GM19239 (cell line): ENCODE measurements at regions not wholly inside any gene's neighbourhood (a gene's known extent, or its start where the extent isn't known, plus 50 kb on each side); places are given as distances from the start of the nearest gene placed in this dataset.
"Not testable (repeated sequence)": the region's sequence is repeated elsewhere in the genome, so short reads cannot be mapped to it uniquely, and the experiment has no call there.

Experiments used
- DNase-seq: peaks from one replicate; pipeline ENCODE4 v3.0.0; 2011; ENCODE audit warnings: low spot score; ENCODE audit not compliant: insufficient read length
- FAIRE-seq: peaks from 2 replicates; lab custom pipeline; 2011; peaks lifted over from hg19 to GRCh38; lab: Jason Lieb, UNC

DNA sequence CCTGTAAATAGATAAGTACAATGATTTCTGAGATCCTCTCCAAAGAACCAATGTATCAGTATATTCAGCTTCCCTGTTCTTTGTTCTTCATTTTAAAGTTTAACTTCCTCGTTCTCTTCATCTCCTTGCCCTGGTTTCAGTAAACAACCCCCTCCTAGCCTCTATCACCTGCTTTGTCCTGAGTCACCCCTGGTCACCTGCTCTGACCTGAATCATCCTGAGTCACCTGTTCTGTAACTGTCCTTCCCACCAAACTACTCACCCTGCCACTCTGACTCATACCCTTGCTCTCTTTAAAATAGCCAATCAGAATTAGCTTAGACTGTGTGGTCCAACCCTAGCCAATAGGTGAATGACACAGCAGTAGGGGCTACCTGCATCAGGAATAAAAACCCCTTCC, 313.0 kb upstream of the LRRC3B start:
- not testable (repeated sequence) for FAIRE-seq, DNase-seq

DNA sequence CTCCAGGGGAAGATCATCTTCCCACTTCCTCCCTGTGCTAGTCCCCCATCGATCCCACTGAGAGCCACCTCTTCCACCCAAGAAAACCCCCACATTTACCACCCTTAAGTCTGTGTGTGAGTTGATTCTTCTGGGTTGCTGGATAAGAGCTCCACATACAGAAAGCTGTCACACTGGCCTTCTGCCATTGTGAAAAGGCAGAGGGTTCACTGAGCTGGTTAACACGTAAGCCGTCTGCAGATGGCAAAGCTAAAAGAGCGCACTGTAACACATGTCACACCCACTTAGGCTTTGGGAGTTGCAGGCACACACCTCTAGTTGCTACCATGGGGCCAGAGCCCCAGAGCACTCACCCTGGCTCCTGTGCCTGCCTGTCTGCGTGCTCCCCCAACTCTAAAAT, 309.8 kb upstream of the LRRC3B start:
- FAIRE-seq, result no peak
- no peak for DNase-seq

DNA sequence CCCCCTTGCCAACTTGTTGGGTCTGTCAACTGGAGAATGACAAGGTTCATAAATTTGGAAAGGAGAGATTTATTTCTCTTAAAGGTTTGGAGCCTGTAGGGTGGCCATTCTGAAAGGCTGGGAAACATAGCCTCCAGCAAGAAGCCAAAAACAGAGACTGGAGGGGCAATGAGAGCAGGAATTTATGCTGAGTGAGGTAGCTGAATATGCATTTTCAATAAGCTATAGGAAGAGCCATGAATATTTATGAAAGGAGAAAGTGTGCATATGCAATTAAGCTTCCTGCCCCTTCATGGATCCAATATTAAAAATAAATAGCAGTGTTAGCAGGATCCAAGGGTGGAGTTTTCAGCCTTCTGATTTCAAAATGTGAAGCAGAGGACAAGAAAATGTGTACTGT, 306.1 kb upstream of the LRRC3B start:
- FAIRE-seq (no peak), DNase-seq (no peak)

DNA sequence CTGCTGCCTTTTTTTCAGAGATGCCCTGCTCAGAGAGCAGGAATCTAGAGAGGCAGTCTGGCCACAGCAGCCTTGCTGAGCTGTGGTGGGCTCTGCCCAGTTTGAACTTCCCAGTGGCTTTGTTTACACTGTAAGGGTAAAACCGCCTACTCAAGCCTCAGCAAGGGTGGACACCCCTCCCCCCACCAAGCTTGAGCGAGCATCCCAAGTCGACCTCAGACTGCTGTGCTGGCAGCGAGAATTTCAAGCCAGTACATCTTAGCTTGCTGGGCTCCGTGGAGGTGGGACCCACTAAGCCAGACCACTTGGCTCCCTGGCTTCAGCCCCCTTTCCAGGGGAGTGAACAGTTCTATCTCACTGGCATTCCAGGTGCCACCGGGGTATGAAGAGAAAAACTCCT, 298.8 kb upstream of the LRRC3B start:
- not testable (repeated sequence) for DNase-seq, FAIRE-seq

DNA sequence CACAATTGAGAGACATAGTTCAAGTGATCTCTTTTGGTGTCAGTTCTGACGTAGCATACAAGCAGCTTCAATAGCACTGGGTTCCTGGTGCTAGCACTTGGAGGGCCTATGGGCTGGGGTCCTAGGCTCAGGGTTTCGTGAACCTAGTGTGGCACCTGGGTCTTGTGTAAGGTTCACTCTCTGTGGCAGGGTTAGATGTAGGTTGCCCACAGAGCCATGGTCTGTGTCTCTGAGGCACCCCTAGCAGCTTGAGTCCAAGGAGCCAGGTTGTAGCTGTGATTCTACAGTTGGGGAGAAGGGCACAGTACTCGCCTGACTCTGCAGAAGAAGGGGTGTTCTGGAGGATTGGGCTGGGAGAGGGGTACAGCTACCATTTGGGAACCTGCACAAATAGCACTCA, 282.6 kb upstream of the LRRC3B start:
- no peak for FAIRE-seq
- DNase-seq, result no peak

DNA sequence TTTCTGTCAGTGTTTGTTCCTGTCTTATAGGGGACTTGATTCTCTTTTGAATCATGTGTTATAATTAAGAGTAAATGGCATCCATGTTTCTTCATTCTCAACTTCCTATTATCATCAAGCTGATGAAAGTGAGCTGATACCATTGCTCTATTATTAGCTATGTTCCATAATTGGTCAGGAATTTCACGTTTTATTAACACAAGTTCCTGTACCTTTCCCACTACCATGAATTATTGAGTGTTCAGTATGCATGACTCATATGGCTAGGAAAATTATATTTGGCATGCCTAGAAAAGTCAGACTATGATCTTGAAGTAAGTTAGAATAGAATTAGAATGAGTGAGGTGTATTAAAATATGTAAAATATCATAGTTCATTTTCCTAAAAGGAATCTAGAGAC, 278.9 kb upstream of the LRRC3B start:
- DNase-seq (no peak), FAIRE-seq (no peak)

DNA sequence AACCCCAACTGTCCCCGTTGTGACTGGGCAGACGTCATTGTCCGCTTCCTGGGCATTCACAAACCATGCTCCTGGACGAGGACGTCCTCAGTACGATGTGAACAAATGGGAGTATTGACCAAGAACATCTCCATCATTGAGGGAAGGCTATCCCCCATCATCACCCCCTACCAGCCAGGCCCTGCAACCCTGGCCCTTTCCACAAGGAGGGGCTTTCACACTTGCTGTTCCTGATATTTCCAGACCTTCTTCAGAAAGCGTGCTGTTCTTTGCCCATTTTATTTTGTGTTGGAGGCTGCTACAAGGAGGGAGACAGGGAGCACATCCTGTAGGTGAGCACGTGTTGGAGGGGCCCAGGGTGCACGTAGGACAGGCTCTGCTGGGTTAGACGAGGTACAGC, 277.0 kb upstream of the LRRC3B start:
- no peak for FAIRE-seq

DNA sequence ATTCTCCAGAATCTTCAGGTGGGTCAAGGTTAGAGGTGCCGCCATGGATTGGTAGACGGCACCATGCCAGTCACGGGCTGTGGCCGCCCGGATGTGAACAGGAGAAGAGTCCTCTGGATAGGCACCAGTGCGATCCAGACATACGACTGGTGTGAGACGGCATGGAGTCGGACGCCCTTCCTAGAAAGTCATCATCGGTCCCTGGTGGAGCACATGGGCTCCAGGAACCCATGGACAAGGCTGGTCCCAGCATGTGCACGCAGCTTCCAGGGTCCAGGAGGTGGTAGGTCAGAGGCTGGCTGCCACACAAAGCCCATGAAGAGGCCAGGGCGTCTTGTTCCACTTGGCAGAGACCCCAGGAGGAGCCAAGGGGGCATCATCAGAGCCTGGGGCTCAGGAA, 276.1 kb upstream of the LRRC3B start:
- DNase-seq, result no peak
- FAIRE-seq, result no peak

More for the DNA sequence above, 277.0 kb upstream of the LRRC3B start:
- DNase-seq, result no peak

DNA sequence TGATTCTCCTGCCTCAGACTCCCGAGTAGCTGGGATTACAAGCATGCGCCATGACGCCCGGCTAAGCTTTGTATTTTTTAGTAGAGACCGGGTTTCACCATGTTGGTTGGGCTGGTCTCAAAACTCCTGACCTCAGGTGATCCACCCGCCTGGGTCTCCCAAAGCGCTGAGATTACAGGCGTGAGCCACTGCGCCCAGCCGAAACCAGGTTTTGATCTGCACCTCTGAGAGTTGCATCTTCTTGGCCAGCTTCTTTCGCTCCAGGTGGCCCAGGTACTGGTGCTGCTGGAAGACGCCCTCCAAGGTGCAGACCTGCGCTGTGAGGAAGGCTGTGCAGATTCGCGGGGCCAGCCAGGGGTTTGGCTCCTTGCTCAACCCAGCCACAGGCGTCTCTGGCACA, 275.4 kb upstream of the LRRC3B start:
- DNase-seq, result no peak
- FAIRE-seq, result no peak

DNA sequence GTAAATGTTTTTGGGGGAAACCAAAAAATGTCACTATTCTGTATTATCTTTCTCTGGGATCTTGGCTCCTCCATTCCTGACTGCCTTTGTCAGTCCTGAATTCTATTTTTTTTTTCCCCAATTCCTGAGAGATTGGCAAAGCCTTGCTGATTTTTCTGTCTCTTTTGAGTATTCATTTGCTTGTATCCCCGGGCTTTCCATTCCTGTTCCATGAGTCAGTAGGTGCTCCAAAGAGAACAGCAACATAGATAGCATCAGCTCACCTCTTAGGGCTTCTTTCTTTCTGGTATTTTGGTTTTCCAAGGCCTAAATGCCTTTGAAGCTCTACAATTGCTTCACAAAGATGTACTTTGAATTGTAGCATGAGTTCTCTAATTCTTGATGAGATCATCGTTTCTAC, 271.7 kb upstream of the LRRC3B start:
- no peak for FAIRE-seq

DNA sequence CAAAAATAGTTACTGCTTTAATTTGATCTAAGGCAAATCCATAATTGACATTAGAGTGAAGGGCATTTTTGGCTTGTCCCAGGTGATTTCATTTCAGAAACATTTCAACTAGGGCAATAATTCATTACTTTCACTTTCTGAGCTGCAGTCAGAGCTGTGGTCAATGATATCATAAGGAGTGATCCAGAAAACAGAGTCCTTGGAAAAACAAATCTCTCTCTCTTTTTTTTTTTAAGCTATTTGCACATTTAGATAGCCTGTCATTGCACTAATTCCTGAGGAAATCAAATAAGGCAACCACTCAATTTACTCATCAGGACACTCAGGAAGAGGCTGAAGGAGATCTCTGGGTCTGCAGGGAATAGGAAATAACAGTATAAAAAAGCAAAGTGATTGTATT, 269.5 kb upstream of the LRRC3B start:
- no peak for DNase-seq

More for the DNA sequence above, 271.7 kb upstream of the LRRC3B start:
- DNase-seq, result no peak

DNA sequence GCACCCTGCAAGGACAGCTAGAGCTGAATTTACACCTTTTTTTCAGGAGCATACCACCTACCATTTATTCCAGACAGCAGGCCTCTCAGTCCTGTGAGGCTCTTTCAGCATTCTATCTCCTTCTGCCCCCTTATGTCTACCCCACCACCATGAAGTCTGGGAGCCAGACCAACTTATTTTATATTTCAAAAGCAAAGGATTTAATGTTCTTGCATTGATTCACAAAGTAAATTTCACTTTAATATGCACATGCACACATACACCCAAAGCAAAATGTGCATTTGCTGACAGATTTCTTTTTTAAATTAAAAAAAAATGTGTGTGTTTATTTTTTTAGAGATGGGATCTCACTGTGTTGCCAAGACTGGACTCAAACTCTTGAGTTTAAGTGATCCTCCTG, 264.2 kb upstream of the LRRC3B start:
- FAIRE-seq, result no peak
- DNase-seq, result no peak

More for the DNA sequence above, 269.5 kb upstream of the LRRC3B start:
- FAIRE-seq, result no peak

DNA sequence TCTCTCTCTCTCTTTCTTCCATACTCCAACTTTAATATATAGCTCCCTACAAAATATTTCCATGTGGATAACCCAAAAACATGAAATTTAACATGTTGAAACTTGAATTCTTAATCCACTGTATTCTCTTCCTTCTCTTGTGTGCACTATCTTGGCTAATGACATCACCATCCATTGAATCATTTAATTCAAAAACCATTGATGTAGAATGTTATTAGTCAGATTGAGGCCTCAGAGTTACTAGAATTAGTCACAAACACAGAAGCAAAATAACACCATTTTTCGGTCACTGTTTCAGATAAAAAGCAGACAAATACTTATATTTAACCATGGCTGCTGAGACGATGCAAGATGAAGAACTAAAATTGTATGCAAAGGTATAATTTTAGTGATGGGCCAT, 256.9 kb upstream of the LRRC3B start:
- no peak for DNase-seq
- no peak for FAIRE-seq

DNA sequence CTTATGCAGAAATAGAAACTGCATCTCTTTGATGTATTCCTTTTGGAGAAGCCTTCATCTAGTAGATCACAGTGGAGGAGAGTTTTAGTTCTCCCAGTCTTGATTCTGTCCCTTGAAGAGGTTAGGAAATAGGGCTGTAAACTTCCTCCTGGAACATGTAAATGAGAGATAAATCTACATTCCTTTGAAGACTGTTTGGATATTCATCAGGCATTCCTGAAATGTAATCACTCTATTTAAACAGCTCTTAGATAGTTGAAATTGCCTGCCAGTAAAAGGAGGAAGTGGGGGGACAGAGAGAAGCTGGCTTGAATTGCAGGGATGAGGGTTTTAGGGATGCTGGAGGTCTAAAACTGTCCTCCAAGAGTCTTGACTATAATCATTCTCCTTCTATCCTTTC, 254.3 kb upstream of the LRRC3B start:
- FAIRE-seq (no peak), DNase-seq (no peak)

DNA sequence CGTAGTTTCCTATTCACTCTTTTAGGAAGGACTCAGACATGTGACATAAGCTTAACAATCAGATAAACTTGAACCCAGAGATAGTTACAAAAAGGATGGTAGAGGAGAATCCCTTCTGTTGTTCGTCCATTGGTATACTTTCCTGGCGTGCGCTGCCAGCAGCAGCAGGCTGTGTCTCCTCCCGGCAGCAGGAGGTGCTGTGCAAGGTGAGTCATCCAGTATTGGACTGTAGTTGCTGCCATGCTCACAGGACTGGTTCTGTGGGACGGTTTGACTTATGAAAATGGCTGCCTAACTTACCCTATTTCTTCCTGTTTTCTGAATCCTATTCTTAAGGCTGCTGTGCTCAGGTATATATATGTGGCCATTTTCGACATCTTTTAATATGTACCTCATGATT, 253.4 kb upstream of the LRRC3B start:
- FAIRE-seq (no peak), DNase-seq (no peak)

DNA sequence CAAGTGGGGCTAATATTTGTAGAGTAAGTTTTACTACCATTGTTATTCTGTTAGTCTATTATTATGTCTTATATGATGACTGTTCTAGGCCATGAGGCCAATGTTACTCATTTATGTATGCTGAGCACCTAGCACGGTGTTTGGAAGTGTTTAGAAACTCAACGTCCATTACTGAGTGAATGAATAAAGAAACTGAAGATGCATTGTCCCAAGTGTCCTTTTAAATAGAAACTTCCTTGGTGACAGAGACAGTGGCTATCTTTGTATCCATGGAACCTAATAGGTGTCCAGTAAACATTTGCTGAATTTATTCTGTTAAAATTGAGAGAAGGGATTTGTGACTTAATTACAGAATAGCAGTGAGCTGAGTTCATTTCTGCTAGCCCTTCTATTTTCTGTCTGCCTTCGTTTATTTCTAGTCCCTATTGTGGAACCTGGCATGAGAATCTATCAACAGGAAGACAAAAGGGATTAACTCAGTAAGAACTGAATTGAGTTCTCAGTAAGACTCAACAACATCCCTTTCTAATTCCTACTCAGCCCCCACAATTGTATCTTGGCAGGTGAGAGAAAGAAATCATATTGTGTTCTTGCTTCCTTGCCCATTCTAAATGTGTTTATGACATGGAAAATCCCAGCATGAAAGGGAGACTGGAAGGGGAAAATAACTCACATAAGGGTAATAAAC, 246.6 kb upstream of the LRRC3B start:
- no peak for DNase-seq
- FAIRE-seq, result no peak

DNA sequence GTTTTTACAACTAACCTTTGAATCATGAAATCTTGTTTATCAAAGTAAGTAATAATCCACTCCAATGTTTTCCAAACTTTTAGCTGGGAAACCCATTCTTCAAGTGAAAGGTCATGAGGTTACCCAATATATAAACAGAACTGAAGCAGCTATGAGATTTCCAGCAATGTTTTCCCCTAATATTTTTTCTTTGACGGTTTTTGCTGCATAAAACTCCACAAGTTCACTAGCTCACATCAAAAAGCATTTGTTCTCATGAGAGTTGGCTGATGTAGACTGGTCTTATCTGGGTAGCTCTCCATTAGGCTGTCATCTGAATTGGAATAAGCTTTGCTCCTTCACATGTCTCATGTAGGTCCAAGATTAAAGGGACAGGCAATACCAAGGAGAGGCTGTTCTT, 241.2 kb upstream of the LRRC3B start:
- no peak for DNase-seq
- FAIRE-seq, result no peak

DNA sequence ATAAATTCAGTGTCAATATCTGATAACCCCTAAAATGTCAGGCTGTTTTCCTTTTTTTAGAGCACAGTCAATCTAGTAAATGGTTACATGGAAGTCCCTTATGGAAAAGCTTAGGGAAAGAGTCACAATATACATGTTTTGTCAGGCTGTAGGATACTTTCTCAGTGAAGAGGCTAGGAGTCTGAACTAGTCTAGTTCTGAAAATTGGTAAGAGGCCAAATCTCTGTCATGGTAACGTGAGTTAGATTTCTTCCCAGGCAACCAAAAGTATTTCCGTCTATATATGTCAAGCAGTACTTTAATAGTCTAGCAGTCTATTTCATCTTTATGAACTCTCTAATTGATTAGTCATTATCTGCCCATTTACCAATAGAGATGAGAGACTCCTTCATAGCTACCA, 215.9 kb upstream of the LRRC3B start:
- FAIRE-seq (no peak), DNase-seq (no peak)

DNA sequence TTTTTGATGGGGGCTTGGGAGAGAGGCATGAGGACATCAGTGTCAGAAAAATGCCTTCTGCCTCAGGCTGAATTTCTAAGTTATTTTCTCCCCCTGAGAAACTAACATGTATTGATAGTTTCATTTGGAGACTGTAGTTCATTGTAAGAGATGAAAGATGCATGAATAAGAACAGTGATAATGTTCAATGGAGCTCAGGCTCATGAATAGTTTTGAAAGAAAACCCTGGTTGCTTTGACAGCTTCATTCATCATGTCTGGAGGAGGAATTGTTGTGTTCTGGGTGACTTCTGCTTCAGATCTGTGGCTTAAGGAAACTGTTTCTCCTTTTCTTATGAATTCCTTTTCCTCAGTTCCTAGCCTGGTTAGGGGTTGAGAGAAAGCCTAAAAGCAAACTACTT, 204.0 kb upstream of the LRRC3B start:
- no peak for DNase-seq
- FAIRE-seq, result no peak

DNA sequence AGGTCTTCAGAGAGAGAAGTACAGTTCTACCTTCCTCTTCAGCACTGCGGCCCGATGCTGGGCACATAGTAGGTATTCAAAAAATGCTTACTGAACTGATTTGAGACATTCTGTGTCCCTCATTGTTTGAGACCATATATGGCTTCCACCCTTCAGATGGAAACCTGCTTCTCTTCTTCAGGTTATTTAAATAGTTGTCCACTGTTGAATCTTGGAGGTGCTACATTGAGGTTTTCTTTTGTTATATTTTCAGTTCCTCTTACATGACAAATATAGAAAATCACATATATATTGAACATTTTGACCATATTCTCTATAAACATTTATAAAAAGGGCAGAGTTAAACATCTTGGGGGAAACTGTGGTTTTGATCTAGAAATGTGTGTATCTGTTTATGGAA, 200.2 kb upstream of the LRRC3B start:
- FAIRE-seq (no peak), DNase-seq (no peak)

DNA sequence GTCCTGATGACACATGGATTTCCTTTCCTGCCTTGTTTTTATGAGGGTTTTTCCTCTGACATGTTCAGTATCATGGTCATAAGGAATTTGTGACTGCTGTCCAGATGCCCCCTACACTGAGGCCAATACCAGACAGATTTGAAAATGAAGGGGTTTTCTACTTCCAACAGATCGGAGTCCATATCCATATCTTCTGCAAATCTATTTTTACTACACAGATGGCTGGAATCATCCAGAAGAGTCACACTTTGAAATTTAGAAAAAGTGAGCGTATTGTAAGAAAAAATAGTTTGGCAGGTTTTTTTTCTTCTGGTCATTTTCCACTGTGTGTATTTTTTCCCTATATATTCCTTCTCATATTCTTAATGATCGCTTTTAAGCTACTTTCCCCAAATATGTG, 197.5 kb upstream of the LRRC3B start:
- DNase-seq (no peak), FAIRE-seq (no peak)

DNA sequence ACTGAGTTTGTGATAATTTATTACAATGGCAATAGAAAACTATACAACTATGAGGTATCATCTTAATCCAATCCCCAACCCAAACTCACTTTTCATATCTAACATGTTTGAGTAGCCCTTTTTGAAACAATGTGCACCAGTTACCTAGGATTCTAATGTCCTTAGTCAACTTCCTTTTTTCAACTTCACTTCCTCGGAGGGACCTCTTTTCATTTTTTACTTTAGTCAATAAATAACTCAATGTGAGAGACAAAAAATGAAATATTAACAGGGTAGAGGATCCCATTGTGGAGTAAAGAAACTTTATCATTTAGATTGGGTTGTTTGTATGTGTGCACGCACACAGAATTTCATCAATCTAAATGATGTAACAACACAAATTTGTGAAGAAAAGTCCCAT, 193.6 kb upstream of the LRRC3B start:
- no peak for FAIRE-seq
- no peak for DNase-seq

DNA sequence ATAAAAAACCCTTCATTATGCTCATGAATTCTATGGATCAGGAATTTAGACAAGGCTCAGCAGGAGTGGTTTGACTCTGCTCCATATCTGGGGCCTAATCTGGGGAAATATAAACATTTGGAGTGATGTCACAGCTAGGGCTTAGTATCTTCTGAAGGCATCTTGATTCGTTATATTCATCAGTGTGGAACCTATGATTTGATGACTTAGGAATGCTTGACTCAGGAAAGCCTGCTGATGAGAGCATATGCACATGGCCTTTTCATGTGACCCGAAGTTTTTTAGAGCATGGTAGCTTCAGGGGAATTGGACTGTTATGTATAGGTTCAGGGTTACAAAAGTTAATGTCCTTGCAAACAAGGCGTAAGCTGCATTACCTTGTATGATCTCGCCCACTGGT, 184.9 kb upstream of the LRRC3B start:
- no peak for DNase-seq
- no peak for FAIRE-seq
